ENCODE measurements at regions not wholly inside any gene's neighbourhood (a gene's known extent, or its start where the extent isn't known, plus 50 kb on each side); places are given as distances from the start of the nearest gene placed in this dataset.
"Not testable (repeated sequence)": the region's sequence is repeated elsewhere in the genome, so short reads cannot be mapped to it uniquely, and the experiment has no call there.

DNA sequence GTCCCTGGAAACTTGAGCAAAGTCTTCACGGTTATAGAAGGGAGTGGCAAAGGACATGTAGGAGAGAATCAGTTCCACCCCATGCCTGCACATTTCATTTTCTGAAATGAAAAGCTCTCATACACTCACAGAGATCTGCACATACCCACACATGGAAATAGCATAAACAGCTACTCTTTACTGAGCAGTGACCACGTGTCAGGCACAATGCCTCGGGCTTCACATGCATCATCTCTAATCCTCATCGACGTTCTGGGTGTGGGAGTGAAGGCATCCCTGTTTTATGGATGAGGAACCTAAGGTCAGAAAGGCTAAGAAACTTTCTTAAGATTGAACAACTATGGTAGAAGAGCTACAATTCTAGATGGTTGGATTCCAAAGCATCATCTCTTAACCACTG, 198.8 kb downstream of the DAD1 start:
- DNase-seq (ENCODE audit: low read depth in 1 of 2, low spot score in 1 of 2), result no peak

DNA sequence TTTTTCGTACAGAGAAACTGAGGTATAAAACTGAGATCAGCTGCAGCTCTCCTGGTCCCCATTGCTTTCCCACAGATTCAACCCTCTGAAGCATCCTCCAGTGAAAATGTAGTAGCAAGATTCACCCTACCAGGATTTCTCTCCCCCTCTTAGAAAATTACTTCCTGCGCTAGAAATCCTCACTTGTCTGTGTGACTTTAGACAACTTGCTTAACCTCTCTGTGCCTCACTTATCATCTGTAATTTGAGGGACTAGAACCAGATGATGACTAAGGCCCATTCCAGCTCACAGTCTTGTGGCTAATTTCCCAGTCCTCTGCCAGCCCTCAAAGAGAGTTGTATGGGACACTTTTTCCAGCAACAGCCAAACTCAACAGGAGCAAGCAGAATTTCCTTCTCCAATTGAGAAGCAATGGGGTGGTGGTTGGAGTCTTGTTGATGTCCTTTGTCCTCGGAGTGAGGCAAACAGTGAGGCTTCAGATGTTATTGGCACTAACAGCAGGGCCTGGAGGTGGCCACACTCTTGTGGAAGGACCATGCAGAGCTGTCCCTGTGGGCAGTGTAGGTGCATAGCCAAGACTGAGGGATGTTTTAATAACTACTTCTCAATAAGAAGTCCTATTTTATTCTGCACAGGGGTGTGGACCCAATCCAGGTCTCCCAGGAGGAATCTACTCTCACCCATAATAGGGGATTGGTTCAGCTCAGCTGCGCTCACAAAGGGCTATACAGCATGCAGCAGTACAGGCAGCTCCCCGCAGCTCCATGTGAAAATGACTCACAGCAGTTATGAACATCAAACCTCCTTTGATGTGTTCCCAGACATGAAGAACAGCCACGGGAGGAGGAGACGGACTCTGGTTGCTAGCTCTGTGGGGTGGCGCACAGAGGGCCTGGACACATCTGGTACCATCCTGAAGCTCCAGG, 200.1 kb downstream of the DAD1 start:
- DNase-seq (ENCODE audit: low read depth in 1 of 2, low spot score in 1 of 2), result no peak

DNA sequence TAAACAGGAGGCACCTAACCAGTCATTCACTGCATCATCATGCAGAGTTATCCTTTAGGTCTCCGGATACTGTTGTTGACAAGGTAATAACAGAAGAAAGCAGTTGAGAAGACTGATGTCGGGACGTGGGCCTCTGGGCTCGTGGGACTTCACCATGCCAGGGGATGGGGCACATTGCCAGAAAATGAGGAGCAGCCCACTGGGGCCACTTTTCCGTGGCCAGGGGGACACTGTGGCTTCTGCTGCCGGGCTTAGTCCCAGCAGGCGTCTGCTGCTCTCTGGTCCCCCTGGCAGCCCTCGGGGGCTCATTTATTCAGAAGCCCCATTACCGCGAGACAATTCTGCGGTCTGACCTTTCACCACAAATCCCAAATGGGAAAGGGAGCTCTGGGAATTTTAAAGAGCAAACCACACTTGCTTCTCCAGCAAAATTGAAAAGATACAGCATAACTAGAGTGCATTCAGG, 201.2 kb downstream of the DAD1 start:
- DNase-seq (ENCODE audit: low read depth in 1 of 2, low spot score in 1 of 2), result no peak

DNA sequence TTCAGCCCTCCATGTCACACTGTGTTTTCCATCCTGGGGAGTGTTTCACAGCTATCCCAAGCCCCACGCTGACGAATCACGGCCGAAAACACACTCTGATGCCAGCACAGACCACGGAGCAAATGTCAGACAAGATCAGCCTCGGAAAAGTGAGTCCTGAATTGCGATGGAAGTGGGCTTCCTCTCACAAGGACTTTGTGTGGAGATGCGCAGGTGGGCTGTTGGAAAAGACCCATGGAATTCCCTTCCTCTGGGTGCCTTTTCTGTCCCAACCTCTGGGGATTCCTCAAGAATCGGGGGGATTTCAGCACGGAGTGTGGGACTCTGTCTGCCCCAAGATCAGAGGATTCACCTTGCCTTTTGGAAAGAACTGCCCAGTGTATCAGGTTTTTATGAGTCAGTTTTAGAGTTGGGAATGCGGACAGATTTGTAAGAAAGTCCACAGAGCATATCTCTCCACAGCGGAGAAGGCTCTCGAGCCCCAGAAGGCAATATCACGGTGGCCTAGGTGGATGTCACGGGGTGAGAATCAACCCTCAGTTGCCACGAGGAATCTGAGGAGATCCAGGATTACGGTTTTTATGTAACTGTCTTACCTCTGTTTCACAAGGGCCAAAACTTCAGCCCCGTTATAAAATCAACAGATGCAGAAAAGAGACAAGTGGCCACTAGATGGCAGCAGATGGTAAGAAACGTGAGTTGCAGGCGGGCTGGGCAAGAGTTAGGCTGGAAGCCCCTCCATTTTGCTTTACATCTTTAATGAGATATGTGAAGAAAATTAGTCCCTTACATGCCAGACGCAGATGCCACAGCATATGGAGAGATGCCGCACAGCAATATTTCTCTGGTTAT, 201.9 kb downstream of the DAD1 start:
- DNase-seq (ENCODE audit: low read depth in 1 of 2, low spot score in 1 of 2), result no peak

DNA sequence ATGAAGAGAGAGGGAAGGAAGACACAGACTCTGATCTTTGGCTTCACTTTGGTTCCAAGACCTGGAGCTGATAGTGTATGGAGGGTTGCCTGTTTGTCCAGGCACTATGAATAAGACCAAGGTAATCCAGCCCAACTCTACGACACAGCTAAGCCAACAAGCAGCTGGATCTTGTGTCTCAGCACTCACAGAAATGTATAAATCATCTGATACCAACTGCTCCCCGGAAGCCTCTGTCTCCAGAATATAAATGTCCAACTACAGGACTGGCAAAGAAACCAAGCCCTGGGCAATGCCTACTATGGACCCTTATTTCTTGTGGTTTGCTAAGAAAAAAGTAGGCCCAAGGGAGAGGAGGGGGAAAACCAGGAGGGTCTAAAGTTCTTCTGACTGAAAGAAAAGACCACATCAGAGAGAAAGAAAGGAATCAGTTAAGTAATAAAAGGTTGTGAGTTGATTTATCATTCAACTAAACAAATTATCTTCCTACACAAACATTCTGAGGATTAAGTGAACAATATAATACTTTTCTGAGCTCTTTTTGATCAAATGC, 204.0 kb downstream of the DAD1 start:
- DNase-seq (ENCODE audit: low read depth in 1 of 2, low spot score in 1 of 2), result no peak

DNA sequence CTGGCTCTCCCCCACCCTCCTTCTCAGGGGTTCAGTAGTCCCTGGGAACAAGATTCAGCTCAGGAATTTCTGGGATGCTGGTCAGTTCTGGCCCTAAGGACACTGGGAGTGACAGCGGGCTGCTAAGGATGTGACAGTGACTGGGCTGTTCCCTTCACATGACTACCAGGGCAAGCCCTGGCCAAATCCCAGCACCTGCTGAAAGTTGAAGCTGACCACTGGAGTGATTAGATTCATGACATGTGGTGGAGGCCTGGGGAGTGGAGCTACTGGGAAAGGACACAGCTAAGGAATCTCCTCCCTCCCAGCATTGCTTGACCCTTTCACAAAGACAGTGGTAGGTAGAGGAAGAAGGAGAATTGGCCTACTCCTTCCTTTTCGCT, 204.9 kb downstream of the DAD1 start:
- DNase-seq (ENCODE audit: low read depth in 1 of 2, low spot score in 1 of 2), result no peak

DNA sequence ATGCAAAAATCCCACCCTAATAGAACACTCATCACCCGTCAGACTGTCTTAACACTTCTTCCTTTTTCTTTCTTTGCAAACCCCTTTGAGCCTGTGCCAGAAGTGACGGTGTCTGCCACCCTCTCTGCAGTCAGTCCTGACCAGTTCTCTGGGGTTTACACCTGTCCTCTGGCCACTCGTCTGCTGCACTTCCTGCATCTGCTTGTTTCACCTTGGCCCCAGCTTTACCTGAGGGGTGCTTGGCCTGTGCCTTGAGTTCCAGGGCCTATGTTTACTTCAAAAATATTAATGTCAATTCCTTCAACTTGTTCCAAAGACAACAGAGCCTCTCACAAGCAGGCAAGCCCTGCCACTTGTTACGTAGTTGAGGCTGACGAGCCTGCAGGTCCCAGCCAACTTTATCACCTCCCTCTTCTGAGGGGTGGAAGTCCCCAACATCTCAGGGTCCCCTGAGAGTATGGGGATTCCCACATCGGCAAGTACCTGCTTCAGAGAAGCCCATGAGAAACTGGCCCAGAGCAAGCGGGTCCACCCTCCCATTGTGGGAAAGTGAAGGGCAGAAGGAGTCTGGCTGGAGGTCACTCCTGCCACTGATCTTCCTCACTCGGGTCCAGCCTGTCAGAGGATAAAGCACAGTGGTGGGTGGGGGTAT, 205.4 kb downstream of the DAD1 start:
- no peak for DNase-seq (ENCODE audit: low read depth in 1 of 2, low spot score in 1 of 2)

DNA sequence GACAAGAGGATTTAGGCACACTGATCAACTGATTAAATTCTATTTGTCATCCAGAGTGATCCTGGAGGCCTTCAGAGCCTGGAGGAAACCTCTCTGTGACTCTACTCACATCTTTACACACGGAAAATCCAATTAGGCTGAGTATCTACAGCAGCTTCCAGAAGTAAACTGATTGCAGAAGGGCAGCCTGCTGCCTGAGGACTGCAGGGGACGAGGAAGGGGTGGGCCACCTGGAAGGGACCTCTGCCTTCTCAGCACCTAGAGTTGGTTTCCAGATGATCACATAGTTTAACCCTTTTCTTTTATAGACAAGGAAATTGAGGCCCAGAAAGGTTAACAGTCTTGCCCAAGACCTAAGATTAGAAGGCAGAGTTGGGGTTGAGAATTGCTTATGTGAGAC, 206.1 kb downstream of the DAD1 start:
- DNase-seq (ENCODE audit: low read depth in 1 of 2, low spot score in 1 of 2), result no peak

DNA sequence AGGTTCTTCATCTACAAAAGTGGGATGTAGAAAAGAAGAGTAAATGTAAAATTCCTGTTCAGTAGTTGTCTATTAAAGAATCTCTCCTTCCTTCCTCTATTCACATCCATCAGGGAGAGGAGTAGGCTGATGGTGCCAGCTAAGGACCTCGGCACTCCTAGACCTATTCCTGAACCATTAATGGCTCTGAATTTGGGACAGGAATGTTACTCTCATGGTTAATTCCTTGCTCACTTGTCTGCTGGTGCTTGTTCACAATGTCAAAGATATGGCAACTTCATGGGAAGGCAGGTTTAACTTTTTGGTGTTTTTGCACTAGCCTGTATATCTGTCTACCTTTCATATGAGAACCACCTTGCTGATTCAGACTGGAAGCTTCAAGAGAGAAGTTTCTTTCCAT, 206.6 kb downstream of the DAD1 start:
- no peak for DNase-seq (ENCODE audit: low read depth in 1 of 2, low spot score in 1 of 2)

DNA sequence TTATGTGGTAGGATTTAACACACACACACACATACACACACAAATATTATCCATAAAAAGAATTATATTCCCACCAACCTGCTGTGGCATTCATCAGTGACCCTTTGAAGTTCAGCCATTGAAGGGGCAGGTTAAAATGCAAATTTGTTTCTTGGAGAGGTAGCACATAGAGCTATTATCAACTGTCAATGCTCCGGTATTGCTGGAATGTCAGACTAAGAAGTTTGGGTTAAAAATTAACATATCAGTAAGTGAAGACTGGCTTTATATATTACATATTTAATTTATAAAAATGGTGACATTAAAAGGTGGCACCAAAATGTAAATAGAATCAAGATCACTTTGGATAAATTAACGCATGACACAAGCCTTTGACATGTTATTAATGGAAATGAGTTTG, 207.3 kb downstream of the DAD1 start:
- no peak for DNase-seq (ENCODE audit: low read depth in 1 of 2, low spot score in 1 of 2)

DNA sequence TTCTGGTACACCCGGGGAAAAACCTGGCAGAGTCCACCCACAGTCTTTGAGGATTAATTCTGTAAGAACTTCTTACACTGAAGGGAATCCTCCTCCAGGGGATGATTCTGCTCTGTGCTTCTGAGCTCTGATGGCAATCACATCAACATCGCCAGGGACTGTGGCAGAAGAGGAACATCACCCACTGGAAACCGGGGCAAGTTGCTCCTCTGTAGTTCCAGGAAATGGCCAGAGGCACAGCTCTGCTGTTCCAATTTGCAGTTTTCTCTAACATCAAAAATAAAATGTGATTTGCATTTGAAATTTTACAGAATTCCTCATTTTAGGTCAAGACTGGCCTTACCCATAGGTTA, 207.6 kb downstream of the DAD1 start:
- no peak for DNase-seq (ENCODE audit: low read depth in 1 of 2, low spot score in 1 of 2)

DNA sequence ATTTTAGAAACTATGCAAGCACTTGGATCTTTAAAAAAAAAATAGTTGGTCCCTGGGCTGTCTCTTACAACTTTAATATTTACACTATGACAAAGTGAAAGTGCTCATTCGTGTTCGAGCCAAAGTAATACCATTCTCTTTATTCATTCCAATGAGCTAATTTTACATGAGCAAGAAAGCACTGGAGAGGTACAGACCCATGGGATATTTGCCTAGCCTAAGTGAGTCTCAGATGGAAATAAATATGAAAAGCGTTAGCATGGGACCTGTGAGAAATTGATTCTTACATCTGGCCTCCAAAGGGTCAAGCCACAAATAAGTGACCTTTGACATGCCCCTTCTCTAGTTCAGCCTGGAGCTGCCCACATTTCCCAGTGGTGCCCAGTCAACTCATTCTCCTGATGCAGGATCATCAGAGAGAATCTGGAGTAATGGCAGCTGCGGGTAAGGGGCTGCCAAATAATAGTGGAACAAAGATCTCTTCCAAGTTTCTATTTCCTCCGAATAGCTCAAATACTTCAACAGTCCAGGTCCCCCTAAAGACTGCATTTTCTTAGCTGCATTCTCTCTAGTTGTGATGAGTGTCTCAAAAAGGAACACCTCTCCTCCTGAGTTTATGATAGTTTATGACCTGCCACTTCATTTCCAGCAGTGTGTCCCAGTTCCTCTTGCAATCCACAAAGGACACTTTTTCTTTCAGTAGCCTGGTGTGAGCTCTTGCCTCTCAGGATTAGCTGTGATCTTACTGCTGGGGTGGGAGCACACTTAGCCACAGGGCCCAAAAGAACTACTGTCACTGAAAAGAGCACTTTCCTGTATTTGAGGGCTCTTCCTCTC, 208.2 kb downstream of the DAD1 start:
- DNase-seq (ENCODE audit: low read depth in 1 of 2, low spot score in 1 of 2), result no peak

DNA sequence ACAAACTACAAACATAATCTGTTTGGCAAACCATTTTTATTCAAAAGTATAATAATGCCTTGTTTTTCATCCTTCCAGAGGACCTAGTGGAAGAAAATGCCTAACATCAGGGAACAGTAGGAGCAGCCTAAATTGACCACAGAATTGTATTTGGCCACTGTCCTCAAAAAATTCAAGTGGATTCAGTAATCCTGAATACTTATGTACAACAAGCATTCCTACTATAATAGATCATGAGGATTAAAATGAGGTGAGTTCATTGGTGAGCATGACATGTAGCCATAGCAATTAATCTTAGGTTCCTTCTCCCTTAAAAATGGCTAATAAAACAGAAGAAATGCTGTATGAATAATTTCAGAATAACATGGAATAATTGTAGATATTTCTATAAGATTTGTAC, 209.3 kb downstream of the DAD1 start:
- no peak for DNase-seq (ENCODE audit: low read depth in 1 of 2, low spot score in 1 of 2)

DNA sequence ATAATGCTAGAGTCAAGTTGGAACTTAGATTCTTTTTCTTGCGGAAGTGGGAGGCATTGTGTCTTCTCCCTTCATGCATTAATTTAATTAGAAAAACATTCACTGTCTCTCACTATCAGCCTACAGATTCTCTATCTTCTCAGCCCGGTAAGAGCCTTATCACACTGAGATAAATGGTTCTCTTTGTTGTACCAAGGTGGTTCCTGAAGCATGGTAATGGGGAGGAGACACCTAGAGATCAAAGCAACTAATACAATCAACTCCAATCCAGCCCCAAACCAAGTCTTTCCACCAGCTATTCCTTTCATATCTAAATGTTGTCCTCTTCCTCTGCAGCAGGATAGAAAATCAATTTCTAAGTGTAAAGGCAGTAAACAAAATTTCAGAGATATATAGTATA, 210.8 kb downstream of the DAD1 start:
- no peak for DNase-seq (ENCODE audit: low read depth in 1 of 2, low spot score in 1 of 2)

DNA sequence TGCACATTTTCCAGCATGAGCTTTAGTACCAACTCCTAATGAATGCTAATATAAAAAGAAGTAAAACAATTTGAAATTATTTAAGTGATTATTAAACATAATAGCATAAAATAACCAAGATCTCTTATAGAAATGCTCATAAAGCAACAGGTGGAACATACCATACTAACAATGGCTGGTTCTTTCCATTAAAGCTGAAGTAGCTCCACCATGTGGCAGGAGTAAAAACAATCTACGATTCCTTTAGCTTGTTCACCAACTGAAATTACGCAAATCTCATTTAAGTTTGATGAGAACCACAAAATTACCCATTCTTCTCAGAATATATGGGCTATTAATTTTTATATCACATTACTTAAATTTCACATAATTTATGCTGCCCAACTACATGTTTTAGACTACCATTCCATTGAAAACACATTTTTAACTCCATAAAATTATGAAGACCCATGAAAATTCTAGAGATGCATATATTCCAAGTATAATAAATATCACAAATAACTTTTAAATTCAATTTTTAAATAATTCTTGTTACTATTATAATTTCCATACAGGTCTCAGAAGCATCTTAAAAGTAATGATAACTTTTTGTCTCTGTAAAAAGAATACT, 213.6 kb downstream of the DAD1 start:
- DNase-seq (ENCODE audit: low read depth in 1 of 2, low spot score in 1 of 2), result no peak

DNA sequence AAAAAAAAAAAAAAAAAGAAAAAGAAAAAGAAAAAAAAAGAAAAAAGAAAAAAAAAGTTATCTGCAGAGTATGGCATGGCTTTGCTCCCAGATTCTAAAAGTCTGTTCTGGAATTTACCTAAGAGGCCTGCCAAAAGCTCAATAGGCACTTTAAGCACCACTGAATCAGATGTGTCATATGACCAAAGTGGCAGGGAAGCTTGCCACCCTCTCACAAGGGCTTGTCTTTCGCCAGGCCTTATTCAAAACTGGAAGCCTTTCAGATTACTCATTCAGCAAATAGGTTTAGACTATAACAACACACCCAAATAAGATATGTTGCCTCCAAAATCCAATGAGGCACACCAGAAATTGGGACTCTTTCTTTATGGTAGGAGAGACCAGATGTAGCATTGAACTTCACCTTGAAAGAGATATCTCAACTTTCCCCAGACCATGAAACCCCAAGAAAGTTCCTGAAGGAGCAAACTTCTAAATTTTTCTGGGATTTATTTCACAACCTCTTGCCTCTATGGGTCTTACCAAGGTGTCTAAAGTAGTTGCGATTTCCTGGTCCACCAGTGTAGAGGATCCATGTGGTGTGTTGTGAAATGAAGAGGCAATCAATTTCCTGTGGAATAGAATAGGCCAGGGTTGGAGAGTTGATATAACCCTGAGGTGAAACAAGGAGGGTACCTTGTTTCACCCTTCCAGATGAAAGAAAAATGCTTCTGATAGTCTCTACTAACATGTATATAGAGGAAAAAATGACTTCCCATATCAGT, 218.8 kb downstream of the DAD1 start:
- DNase-seq (ENCODE audit: low read depth in 1 of 2, low spot score in 1 of 2), result no peak

DNA sequence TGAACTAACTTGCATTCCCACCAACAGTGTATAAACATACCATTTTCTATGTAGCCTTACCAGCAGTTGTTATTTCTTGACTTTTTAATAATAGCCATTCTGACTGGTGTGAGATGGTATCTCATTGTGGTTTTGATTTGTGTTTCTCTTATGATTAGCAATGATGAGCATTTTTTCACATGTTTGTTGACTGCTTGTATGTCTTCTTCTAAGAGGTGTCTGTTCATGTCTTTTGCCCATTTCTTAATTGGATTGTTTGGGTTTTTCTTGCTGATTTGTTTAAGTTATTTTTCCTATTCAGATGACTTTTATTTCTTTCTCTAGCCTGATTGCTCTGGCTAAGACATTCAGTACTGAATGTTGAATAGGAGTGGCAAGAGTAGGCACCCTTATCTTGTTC, 230.3 kb downstream of the DAD1 start:
- no peak for DNase-seq (ENCODE audit: low read depth in 1 of 2, low spot score in 1 of 2)

DNA sequence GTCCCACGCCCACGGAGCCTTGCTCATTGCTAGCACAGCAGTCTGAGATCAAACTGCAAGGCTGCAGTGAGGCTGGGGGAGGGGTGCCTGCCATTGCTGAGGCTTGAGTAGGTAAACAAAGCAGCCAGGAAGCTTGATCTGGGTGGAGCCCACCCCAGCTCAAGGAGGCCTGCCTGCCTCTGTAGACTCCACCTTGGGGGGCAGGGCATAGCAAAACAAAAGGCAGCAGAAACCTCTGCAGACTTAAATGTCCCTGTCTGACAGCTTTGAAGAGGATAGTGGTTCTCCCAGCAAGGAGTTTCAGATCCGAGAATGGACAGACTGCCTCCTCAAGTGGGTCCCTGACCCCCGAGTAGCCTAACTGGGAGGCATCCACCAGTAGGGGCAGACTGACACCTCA, 239.7 kb downstream of the DAD1 start:
- DNase-seq (ENCODE audit: low read depth in 1 of 2, low spot score in 1 of 2), result not testable (repeated sequence)

DNA sequence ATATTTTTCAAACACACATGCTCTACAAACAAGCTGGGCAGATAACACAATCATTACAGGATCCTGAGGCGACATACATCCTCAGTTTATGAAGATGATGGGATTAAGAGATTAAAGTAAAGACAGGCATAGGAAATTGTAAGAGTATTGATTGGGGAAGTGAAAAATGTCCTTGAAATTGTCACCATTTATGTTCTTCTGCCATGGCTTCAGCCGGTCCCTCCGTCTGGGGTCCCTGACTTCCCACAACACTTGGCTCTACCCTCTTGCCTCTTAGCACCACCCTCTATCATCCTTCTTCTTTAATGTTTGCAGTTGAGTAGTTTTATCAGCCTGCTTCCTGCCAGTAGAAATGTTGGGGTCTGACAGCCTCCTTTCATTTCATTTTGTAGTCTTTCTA, 244.4 kb downstream of the DAD1 start:
- no peak for DNase-seq (ENCODE audit: low read depth in 1 of 2, low spot score in 1 of 2)
